SK-N-SH treated with all-trans-retinoic acid at 6 μM for 48 hours (cell line): ENCODE measurements at regions not wholly inside any gene's neighbourhood (a gene's known extent, or its start where the extent isn't known, plus 50 kb on each side); places are given as distances from the start of the nearest gene placed in this dataset.

Experiments
- ARNTL ChIP-seq: fragments of 450-650 bp; formaldehyde crosslinking; IDR thresholded peaks from 2 replicates; pipeline ENCODE4 v1.5.0; 2020; ENCODE audit warnings: low read depth, mild to moderate bottlenecking, moderate library complexity, borderline replicate concordance
- OSR1 ChIP-seq: fragments of 250-450 bp; sonication (Bioruptor Pico); IDR thresholded peaks from 2 replicates; pipeline ENCODE4 v1.8.0; 2022; ENCODE audit warnings: moderate library complexity, mild to moderate bottlenecking, inconsistent platforms
- RARB ChIP-seq: fragments of 250-450 bp; sonication (Bioruptor Pico); IDR thresholded peaks from 2 replicates; pipeline ENCODE4 v1.8.0; 2021; ENCODE audit warnings: mild to moderate bottlenecking, moderate library complexity
- SNAI2 ChIP-seq: fragments of 250-450 bp; sonication (Bioruptor Pico); IDR thresholded peaks from 2 replicates; pipeline ENCODE4 v1.5.0; 2020; ENCODE audit warnings: mild to moderate bottlenecking, moderate library complexity
- ZFP30 ChIP-seq: fragments of 450-650 bp; formaldehyde crosslinking; IDR thresholded peaks from 2 replicates; pipeline ENCODE4 v1.5.0; 2022; ENCODE audit warnings: mild to moderate bottlenecking, moderate library complexity
- ZNF8 ChIP-seq: fragments of 450-650 bp; formaldehyde crosslinking; IDR thresholded peaks from 2 replicates; pipeline ENCODE4 v1.5.0; 2020; ENCODE audit warnings: mild to moderate bottlenecking, moderate library complexity
- TF ChIP-seq, protein P1 (sequence below): fragments of 250-450 bp; sonication (Bioruptor Pico); IDR thresholded peaks from 2 replicates; pipeline ENCODE4 v1.5.1; 2020; ENCODE audit warnings: low read depth, mild to moderate bottlenecking, moderate library complexity

DNA sequence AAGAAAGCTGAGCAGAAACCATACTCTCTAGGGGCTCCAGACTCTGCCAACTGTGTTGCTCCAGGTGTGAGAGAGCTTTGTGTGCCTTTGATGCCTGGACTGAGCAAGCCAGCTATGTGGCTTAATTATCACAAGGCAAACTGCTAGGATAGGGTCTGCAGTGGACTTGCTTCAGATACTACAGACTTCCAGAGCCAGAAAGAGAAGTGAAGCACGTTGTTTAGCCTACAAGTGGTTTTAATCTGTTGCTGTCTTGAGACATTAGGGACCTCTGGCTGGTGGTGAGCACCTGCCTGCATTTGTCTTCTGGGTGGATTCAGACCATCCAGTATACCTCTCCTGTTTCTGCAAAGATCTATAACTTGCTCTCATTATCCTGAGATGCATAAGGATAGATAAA lies 353.4 kb upstream of the PLXNA2 start:
- TF ChIP-seq ZNF8 (CRISPR knock-in tag) (no peak), ZFP30 (CRISPR knock-in tag) (no peak), RARB (CRISPR knock-in tag) (no peak), SNAI2 (no peak), OSR1 (CRISPR knock-in tag) (no peak), ARNTL (no peak)
- TF ChIP-seq, protein P1, sequence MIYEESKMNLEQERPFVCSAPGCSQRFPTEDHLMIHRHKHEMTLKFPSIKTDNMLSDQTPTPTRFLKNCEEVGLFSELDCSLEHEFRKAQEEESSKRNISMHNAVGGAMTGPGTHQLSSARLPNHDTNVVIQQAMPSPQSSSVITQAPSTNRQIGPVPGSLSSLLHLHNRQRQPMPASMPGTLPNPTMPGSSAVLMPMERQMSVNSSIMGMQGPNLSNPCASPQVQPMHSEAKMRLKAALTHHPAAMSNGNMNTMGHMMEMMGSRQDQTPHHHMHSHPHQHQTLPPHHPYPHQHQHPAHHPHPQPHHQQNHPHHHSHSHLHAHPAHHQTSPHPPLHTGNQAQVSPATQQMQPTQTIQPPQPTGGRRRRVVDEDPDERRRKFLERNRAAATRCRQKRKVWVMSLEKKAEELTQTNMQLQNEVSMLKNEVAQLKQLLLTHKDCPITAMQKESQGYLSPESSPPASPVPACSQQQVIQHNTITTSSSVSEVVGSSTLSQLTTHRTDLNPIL = no peak
